T-helper 17 cell (primary cell): ENCODE measurements at regions not wholly inside any gene's neighbourhood (a gene's known extent, or its start where the extent isn't known, plus 50 kb on each side); places are given as distances from the start of the nearest gene placed in this dataset.
"Not testable (repeated sequence)": the region's sequence is repeated elsewhere in the genome, so short reads cannot be mapped to it uniquely, and the experiment has no call there.

Experiments
- ATAC-seq: fragments of 150-1000 bp; cut with Tn5 transposase; 2 replicates; pipeline ENCODE4 v1.10.0; 2021; ENCODE audit warnings: mild to moderate bottlenecking, moderate library complexity
- DNase-seq, 3 donors: peaks; one replicate each; pipeline versions ENCODE4 v3.0.0 to v3.0.0-alpha.2; 2020 to 2021
- H3K9me3 ChIP-seq: one replicate; pipeline ENCODE4 v1.7.0; 2013; ENCODE audit warnings: low read length, mild to moderate bottlenecking; ENCODE audit not compliant: control insufficient read depth, poor library complexity, severe bottlenecking
- H3K27ac Mint-ChIP-seq: one replicate; pipeline ENCODE4 v1.8.0; 2022; ENCODE audit warnings: mild to moderate bottlenecking, moderate library complexity, mixed read lengths
- H3K27me3 Mint-ChIP-seq: one replicate; pipeline ENCODE4 v1.8.0; 2022; ENCODE audit warnings: mixed read lengths
- H3K36me3 Mint-ChIP-seq: one replicate; pipeline ENCODE4 v1.8.0; 2022; ENCODE audit warnings: low read depth, mixed read lengths
- H3K4me1 Mint-ChIP-seq: one replicate; pipeline ENCODE4 v1.8.0; 2022; ENCODE audit warnings: mild to moderate bottlenecking, mixed read lengths
- H3K4me3 Mint-ChIP-seq: one replicate; pipeline ENCODE4 v1.8.0; 2022; ENCODE audit warnings: mild to moderate bottlenecking, moderate library complexity, mixed read lengths

GRCh38 chr11:12058425-12059115 lies 50.1 kb upstream of the DKK3 start:
- peak overlapping the region; percentile 41 for H3K27ac Mint-ChIP-seq
- DNase-seq, result no peak
- ATAC-seq, result no peak
- no peaks in the 10 kb centered on the region for H3K9me3 ChIP-seq
- no peaks in the 10 kb centered on the region for H3K27me3 Mint-ChIP-seq
- no peak overlapping the region for H3K4me3 Mint-ChIP-seq
- H3K4me1 Mint-ChIP-seq, result peaks cover 9% of the 10 kb centered on the region
- H3K36me3 Mint-ChIP-seq, result no peaks in the 10 kb centered on the region

- not testable (repeated sequence) for H3K4me1 Mint-ChIP-seq, H3K27me3 Mint-ChIP-seq, H3K4me3 Mint-ChIP-seq, H3K27ac Mint-ChIP-seq, ATAC-seq, H3K9me3 ChIP-seq, DNase-seq, H3K36me3 Mint-ChIP-seq
Observed at GRCh38 chr11:12059144-12059543, 50.7 kb upstream of the DKK3 start.

GRCh38 chr11:12060385-12060985 lies 49.9 kb upstream of the MICAL2 start:
- no peaks in the 10 kb centered on the region for H3K9me3 ChIP-seq
- Mint-ChIP-seq H3K4me1 (peaks cover 9% of the 10 kb centered on the region), H3K27ac (no peak overlapping the region), H3K4me3 (no peak overlapping the region), H3K36me3 (no peaks in the 10 kb centered on the region), H3K27me3 (no peaks in the 10 kb centered on the region)
- DNase-seq, result no peak
- ATAC-seq, result no peak
